ENCODE measurements at regions not wholly inside any gene's neighbourhood (a gene's known extent, or its start where the extent isn't known, plus 50 kb on each side); places are given as distances from the start of the nearest gene placed in this dataset.

GRCh38 chr4:189440716-189441115 is 500.0 kb upstream of the FRG1 start:
- ChIA-PET POLR2A (no interaction called here), CTCF (no interaction called here)
- Histone ChIP-seq H3K4me2 (no peak overlapping the region), H3K9me3 (no peaks in the 10 kb centered on the region), H3K4me3 (no peak overlapping the region), H3K4me1 (no peaks in the 10 kb centered on the region), H3K27ac (no peak overlapping the region)
- ATAC-seq (no peak), DNase-seq (ENCODE audit: low read depth in 1 of 2, low spot score in 1 of 2) (no peak), FAIRE-seq (no peak)
- 11% methylated on average over 4 of the region's 4 CpGs for WGBS (ENCODE audit: missing lambda C conversion rate)
- TF ChIP-seq PBX3 (IDR thresholded peaks at IDR 0.05) (no peak), FOXS1 (CRISPR knock-in tag; IDR thresholded peaks at IDR 0.05) (no peak), CHD4 (IDR thresholded peaks at IDR 0.05; ENCODE audit: borderline replicate concordance) (no peak), MAFK (IDR thresholded peaks at IDR 0.05; ENCODE audit: partially characterized antibody) (no peak), SREBF2 (IDR thresholded peaks at IDR 0.05) (no peak), FOSL2 (IDR thresholded peaks at IDR 0.05) (no peak), FOSL2 (CRISPR knock-in tag; IDR thresholded peaks at IDR 0.05) (no peak), RCOR1 (IDR thresholded peaks at IDR 0.05; ENCODE audit: low read depth, low read length) (no peak), RNF2 (IDR thresholded peaks at IDR 0.05; ENCODE audit: borderline replicate concordance, low read depth) (no peak)

- Histone ChIP-seq H3K4me1 (no peaks in the 10 kb centered on the region), H3K9me3 (no peaks in the 10 kb centered on the region), H3K4me2 (no peak overlapping the region), H3K4me3 (no peak overlapping the region), H3K27ac (no peak overlapping the region)
- 25% methylated on average over 6 of the region's 6 CpGs for WGBS (ENCODE audit: missing lambda C conversion rate)
- ChIA-PET CTCF (no interaction called here), POLR2A (no interaction called here)
- ATAC-seq (no peak), DNase-seq (ENCODE audit: low read depth in 1 of 2, low spot score in 1 of 2) (no peak), FAIRE-seq (no peak)
- TF ChIP-seq ESRRA (IDR thresholded peaks at IDR 0.05; ENCODE audit: borderline replicate concordance, low read length) (no peak), ZNF302 (CRISPR knock-in tag; IDR thresholded peaks at IDR 0.05) (no peak), RCOR1 (IDR thresholded peaks at IDR 0.05; ENCODE audit: low read depth, low read length) (no peak), MYC (IDR thresholded peaks at IDR 0.05; ENCODE audit: borderline replicate concordance, low read length) (no peak), ZFP36 (IDR thresholded peaks at IDR 0.05; ENCODE audit: borderline replicate concordance, partially characterized antibody) (no peak), JUNB (IDR thresholded peaks at IDR 0.05) (no peak), CTCF (IDR thresholded peaks at IDR 0.05) (no peak), FOXS1 (CRISPR knock-in tag; IDR thresholded peaks at IDR 0.05) (no peak), JUN (IDR thresholded peaks at IDR 0.05) (no peak), FOSL2 (IDR thresholded peaks at IDR 0.05) (no peak), FOSL2 (CRISPR knock-in tag; IDR thresholded peaks at IDR 0.05) (no peak), SREBF2 (IDR thresholded peaks at IDR 0.05) (no peak), MAFK (IDR thresholded peaks at IDR 0.05; ENCODE audit: partially characterized antibody) (no peak), HOXB13 (CRISPR knock-in tag; IDR thresholded peaks at IDR 0.05; ENCODE audit: low read depth) (no peak), KDM5A (IDR thresholded peaks at IDR 0.05) (no peak)
Measured at GRCh38 chr4:189443341-189443740, 497.3 kb upstream of the FRG1 start.

DNA sequence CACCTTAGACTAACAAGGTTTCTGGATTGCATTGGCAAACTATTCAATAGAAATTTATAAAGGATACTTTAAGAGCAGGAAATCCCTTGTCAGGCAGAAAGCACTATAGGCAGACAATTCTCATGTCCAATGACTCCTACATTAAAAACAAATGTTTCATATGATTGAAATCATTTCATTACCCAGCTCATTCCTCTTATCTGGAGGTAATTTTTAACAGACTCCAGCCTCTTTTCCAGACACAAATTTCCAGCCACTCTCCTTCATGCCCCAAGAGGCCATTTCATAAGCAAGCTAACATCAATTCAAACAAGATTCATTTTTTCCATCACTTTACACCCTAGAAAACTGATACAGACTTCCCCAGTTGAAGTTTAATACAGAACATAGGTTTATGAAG is 495.1 kb upstream of the FRG1 start:
- TF ChIP-seq EHMT2 (IDR thresholded peaks at IDR 0.05; ENCODE audit: low read depth) = no peak
- no peak for TF ChIP-seq ZFP36 (IDR thresholded peaks at IDR 0.05; ENCODE audit: borderline replicate concordance, partially characterized antibody)
- TF ChIP-seq NFE2L2 (conservative IDR thresholded peaks at IDR 0.05; ENCODE audit: low read length) = no peak
- TF ChIP-seq TFCP2L1 (CRISPR knock-in tag; IDR thresholded peaks at IDR 0.05) = no peak
- no peak for TF ChIP-seq ATOH8 (CRISPR knock-in tag; IDR thresholded peaks at IDR 0.05; ENCODE audit: low read depth)
- no peak for TF ChIP-seq TP53 (CRISPR knock-in tag; IDR thresholded peaks at IDR 0.05)
- TF ChIP-seq HOXB5 (CRISPR knock-in tag; IDR thresholded peaks at IDR 0.05) = no peak
- TF ChIP-seq POLR2AphosphoS2 (conservative IDR thresholded peaks at IDR 0.05; ENCODE audit: low read length) = no peak
- TF ChIP-seq HOXA7 (CRISPR knock-in tag; IDR thresholded peaks at IDR 0.05) = no peak
- no peak for TF ChIP-seq BHLHE40 (IDR thresholded peaks at IDR 0.05; ENCODE audit: low read depth, low read length)
- TF ChIP-seq CEBPB (IDR thresholded peaks at IDR 0.05) = no peak
- TF ChIP-seq, protein P1, sequence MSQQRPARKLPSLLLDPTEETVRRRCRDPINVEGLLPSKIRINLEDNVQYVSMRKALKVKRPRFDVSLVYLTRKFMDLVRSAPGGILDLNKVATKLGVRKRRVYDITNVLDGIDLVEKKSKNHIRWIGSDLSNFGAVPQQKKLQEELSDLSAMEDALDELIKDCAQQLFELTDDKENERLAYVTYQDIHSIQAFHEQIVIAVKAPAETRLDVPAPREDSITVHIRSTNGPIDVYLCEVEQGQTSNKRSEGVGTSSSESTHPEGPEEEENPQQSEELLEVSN (IDR thresholded peaks at IDR 0.05; ENCODE audit: borderline replicate concordance, low read depth) = no peak
- TF ChIP-seq HES2 (IDR thresholded peaks at IDR 0.05) = no peak
- no peak for TF ChIP-seq RNF2 (IDR thresholded peaks at IDR 0.05; ENCODE audit: borderline replicate concordance, low read depth)
- Histone ChIP-seq H3K4me1 (no peaks in the 10 kb centered on the region), H3K9me3 (no peaks in the 10 kb centered on the region), H3K27ac (no peak overlapping the region), H3K4me2 (no peak overlapping the region), H3K4me3 (no peak overlapping the region)
- DNase-seq (ENCODE audit: low read depth in 1 of 2, low spot score in 1 of 2) = no peak
- ATAC-seq = no peak
- POLR2A ChIA-PET = no interaction called here
- no peak for FAIRE-seq
- CTCF ChIA-PET = no interaction called here

Data from A549 (cell line).